ENCODE measurements at regions not wholly inside any gene's neighbourhood (a gene's known extent, or its start where the extent isn't known, plus 50 kb on each side); places are given as distances from the start of the nearest gene placed in this dataset.
A peak's percentile ranks its signal among the peaks of the same experiment; 100 is the strongest.
"Not testable (repeated sequence)": the region's sequence is repeated elsewhere in the genome, so short reads cannot be mapped to it uniquely, and the experiment has no call there.

- H3K36me3 ChIP-seq (replicated peaks): peaks cover 29% of the 10 kb centered on the region
- TF ChIP-seq, protein P1, sequence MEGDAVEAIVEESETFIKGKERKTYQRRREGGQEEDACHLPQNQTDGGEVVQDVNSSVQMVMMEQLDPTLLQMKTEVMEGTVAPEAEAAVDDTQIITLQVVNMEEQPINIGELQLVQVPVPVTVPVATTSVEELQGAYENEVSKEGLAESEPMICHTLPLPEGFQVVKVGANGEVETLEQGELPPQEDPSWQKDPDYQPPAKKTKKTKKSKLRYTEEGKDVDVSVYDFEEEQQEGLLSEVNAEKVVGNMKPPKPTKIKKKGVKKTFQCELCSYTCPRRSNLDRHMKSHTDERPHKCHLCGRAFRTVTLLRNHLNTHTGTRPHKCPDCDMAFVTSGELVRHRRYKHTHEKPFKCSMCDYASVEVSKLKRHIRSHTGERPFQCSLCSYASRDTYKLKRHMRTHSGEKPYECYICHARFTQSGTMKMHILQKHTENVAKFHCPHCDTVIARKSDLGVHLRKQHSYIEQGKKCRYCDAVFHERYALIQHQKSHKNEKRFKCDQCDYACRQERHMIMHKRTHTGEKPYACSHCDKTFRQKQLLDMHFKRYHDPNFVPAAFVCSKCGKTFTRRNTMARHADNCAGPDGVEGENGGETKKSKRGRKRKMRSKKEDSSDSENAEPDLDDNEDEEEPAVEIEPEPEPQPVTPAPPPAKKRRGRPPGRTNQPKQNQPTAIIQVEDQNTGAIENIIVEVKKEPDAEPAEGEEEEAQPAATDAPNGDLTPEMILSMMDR (IDR thresholded peaks at IDR 0.05; ENCODE audit: low read depth, low read length, missing control alignments): peak; percentile 98
These were observed 71.2 kb upstream of the KCTD7 start for GRCh38 chr7:66557214-66558200.

GRCh38 chr7:66558201-66558641, 70.5 kb upstream of the KCTD7 start:
- H3K36me3 ChIP-seq (replicated peaks): peaks cover 23% of the 10 kb centered on the region
- H3K27me3 ChIP-seq (replicated peaks): no peaks in the 10 kb centered on the region
- TF ChIP-seq, protein P1 (IDR thresholded peaks at IDR 0.05; ENCODE audit: low read depth, low read length, missing control alignments): no peak
- H3K27ac ChIP-seq: no peak overlapping the region
- H3K4me3 ChIP-seq (ENCODE audit: low read depth, low read length): no peak overlapping the region
- DNase-seq: no peak
- in situ Hi-C loops (cut with HindIII; ENCODE audit: low pct_ligation_motif_present, low sequenced_read_pairs): no loop called here

More at GRCh38 chr7:66557214-66558200, 71.2 kb upstream of the KCTD7 start:
- no peak overlapping the region for H3K27ac ChIP-seq
- in situ Hi-C loops (cut with HindIII; ENCODE audit: low pct_ligation_motif_present, low sequenced_read_pairs): no loop called here
- peak; percentile 14 for DNase-seq
- no peak overlapping the region for H3K4me3 ChIP-seq (ENCODE audit: low read depth, low read length)
- H3K27me3 ChIP-seq (replicated peaks): no peaks in the 10 kb centered on the region

GRCh38 chr7:66558660-66559465, 69.8 kb upstream of the KCTD7 start:
- in situ Hi-C loops (cut with HindIII; ENCODE audit: low pct_ligation_motif_present, low sequenced_read_pairs): no loop called here
- no peak for DNase-seq
- no peak overlapping the region for H3K27ac ChIP-seq
- H3K4me3 ChIP-seq (ENCODE audit: low read depth, low read length): no peak overlapping the region
- no peaks in the 10 kb centered on the region for H3K27me3 ChIP-seq (replicated peaks)
- TF ChIP-seq, protein P1 (IDR thresholded peaks at IDR 0.05; ENCODE audit: low read depth, low read length, missing control alignments): no peak
- peaks cover 22% of the 10 kb centered on the region for H3K36me3 ChIP-seq (replicated peaks)

DNA sequence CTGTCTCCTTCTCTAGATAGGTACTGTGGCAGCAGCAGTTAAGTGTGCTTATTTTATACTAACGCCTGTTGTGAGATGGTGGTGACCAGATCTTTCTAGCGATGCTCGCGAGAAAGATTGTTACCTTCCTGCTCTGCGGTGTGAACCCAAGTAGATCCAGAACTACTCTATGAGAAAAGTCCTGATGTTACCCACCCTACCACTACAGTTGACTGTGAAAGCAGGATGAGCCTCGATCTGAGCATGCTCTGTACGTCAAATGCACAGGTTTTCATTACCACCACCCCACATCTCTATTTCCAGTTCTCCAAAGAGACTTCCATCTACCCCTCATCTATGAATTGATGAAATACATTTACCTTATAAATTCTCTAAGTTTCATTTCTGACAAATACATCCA, 64.6 kb upstream of the KCTD7 start:
- peaks cover 6% of the 10 kb centered on the region for H3K36me3 ChIP-seq (replicated peaks)

DNA sequence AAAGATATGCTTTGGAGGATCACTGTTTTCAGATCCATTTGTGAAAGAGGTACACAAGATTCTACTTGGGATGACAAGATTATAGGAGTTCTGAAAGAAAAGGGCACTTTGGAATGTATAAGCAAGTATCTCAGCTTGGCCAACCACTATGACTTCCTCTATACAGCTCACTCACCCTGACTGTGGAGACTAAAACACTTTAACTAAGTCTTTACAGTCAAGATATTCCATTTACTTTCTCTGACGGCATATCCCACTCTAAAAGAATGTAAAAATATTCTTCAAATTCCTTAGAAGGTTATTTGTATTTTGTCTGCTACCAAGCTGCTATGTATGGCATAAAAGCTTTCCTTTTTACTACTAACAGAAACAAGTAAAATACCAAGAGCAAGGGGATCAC, 58.5 kb upstream of the KCTD7 start:
- H3K27me3 ChIP-seq (replicated peaks); H3K4me3 ChIP-seq (ENCODE audit: low read depth, low read length); H3K27ac ChIP-seq; DNase-seq; in situ Hi-C loops (cut with HindIII; ENCODE audit: low pct_ligation_motif_present, low sequenced_read_pairs): not testable (repeated sequence)
- H3K36me3 ChIP-seq (replicated peaks): peaks cover 19% of the 10 kb centered on the region

More for the DNA sequence above, 64.6 kb upstream of the KCTD7 start:
- no peak for DNase-seq
- Histone ChIP-seq H3K4me3 (ENCODE audit: low read depth, low read length) (no peak overlapping the region), H3K27me3 (replicated peaks) (no peaks in the 10 kb centered on the region), H3K27ac (no peak overlapping the region)
- in situ Hi-C loops (cut with HindIII; ENCODE audit: low pct_ligation_motif_present, low sequenced_read_pairs): no loop called here
- TF ChIP-seq, protein P1 (IDR thresholded peaks at IDR 0.05; ENCODE audit: low read depth, low read length, missing control alignments): no peak

- no peak overlapping the region for H3K4me3 ChIP-seq (ENCODE audit: low read depth, low read length)
- TF ChIP-seq, protein P1 (IDR thresholded peaks at IDR 0.05; ENCODE audit: low read depth, low read length, missing control alignments): no peak
- H3K36me3 ChIP-seq (replicated peaks): peaks cover 19% of the 10 kb centered on the region
- DNase-seq: no peak
- H3K27ac ChIP-seq: no peak overlapping the region
- in situ Hi-C loops (cut with HindIII; ENCODE audit: low pct_ligation_motif_present, low sequenced_read_pairs): no loop called here
- H3K27me3 ChIP-seq (replicated peaks): no peaks in the 10 kb centered on the region
These were observed 57.1 kb upstream of the KCTD7 start for GRCh38 chr7:66571568-66571967.

GRCh38 chr7:66573782-66574495, 54.7 kb upstream of the KCTD7 start:
- H3K36me3 ChIP-seq (replicated peaks): peaks cover 17% of the 10 kb centered on the region
- DNase-seq; H3K27me3 ChIP-seq (replicated peaks); H3K27ac ChIP-seq; in situ Hi-C loops (cut with HindIII; ENCODE audit: low pct_ligation_motif_present, low sequenced_read_pairs); H3K4me3 ChIP-seq (ENCODE audit: low read depth, low read length): not testable (repeated sequence)

GRCh38 chr7:66574768-66575167, 53.9 kb upstream of the KCTD7 start:
- DNase-seq: not testable (repeated sequence)
- H3K36me3 ChIP-seq (replicated peaks): peaks cover 17% of the 10 kb centered on the region

More at GRCh38 chr7:66574768-66575167, 53.9 kb upstream of the KCTD7 start:
- H3K27me3 ChIP-seq (replicated peaks); H3K27ac ChIP-seq; H3K4me3 ChIP-seq (ENCODE audit: low read depth, low read length); in situ Hi-C loops (cut with HindIII; ENCODE audit: low pct_ligation_motif_present, low sequenced_read_pairs): not testable (repeated sequence)
